ENCODE measurements at regions not wholly inside any gene's neighbourhood (a gene's known extent, or its start where the extent isn't known, plus 50 kb on each side); places are given as distances from the start of the nearest gene placed in this dataset.

- CTCF ChIA-PET, result interaction anchor here (0.8 kb wide), 1 partner anchor 226 kb away, joined by 4 read pairs; no protein-coding TSS in a partner anchor
- 90% methylated on average over 4 of the region's 7 CpGs for WGBS (ENCODE audit: insufficient coverage)
- POLR2A ChIA-PET, result no interaction called here
- H3K36me3 ChIP-seq (ENCODE audit: control insufficient read depth in 4 of 4, insufficient read depth in 4 of 4, low read length in 3 of 4), result no peaks in the 10 kb centered on the region
- no peak overlapping the region for H3K27ac ChIP-seq (ENCODE audit: insufficient read depth in 1 of 2, low read depth in 1 of 2, low read length in 2 of 2, poor library complexity in 1 of 2, severe bottlenecking in 2 of 2)
- H3K9me3 ChIP-seq (ENCODE audit: control extremely low read depth in 1 of 5, control insufficient read depth in 4 of 5, insufficient read depth in 2 of 5, low read depth in 1 of 5, low read length in 4 of 5), result peaks cover 0 to 11% (median 5%) of the 10 kb centered on the region in 5 experiments
- H3K4me3 ChIP-seq (ENCODE audit: control insufficient read depth in 1 of 7, extremely low read depth in 1 of 7, insufficient read depth in 4 of 7, low read depth in 2 of 7, low read length in 6 of 7), result no peak overlapping the region
- no peak for DNase-seq
- no peaks in the 10 kb centered on the region for H3K27me3 ChIP-seq (replicated peaks in 2 of 5; ENCODE audit: control insufficient read depth in 4 of 5, insufficient read depth in 5 of 5, low read length in 4 of 5)
- H3K4me1 ChIP-seq (ENCODE audit: control extremely low read depth in 1 of 4, control insufficient read depth in 4 of 4, insufficient read depth in 4 of 4, low read length in 3 of 4), result no peaks in the 10 kb centered on the region
These were observed 155.2 kb upstream of the IPO5 start for GRCh38 chr13:97798171-97798821.

- Histone ChIP-seq H3K27ac (ENCODE audit: insufficient read depth in 1 of 2, low read depth in 1 of 2, low read length in 2 of 2, poor library complexity in 1 of 2, severe bottlenecking in 2 of 2) (no peak overlapping the region), H3K4me3 (ENCODE audit: control insufficient read depth in 1 of 7, extremely low read depth in 1 of 7, insufficient read depth in 4 of 7, low read depth in 2 of 7, low read length in 6 of 7) (no peak overlapping the region), H3K27me3 (replicated peaks in 2 of 5; ENCODE audit: control insufficient read depth in 4 of 5, insufficient read depth in 5 of 5, low read length in 4 of 5) (no peaks in the 10 kb centered on the region), H3K36me3 (ENCODE audit: control insufficient read depth in 4 of 4, insufficient read depth in 4 of 4, low read length in 3 of 4) (no peaks in the 10 kb centered on the region), H3K9me3 (ENCODE audit: control extremely low read depth in 1 of 5, control insufficient read depth in 4 of 5, insufficient read depth in 2 of 5, low read depth in 1 of 5, low read length in 4 of 5) (peaks cover 0 to 9% (median 3%) of the 10 kb centered on the region in 5 experiments), H3K4me1 (ENCODE audit: control extremely low read depth in 1 of 4, control insufficient read depth in 4 of 4, insufficient read depth in 4 of 4, low read length in 3 of 4) (no peaks in the 10 kb centered on the region)
- DNase-seq, result no peak
- ChIA-PET POLR2A (no interaction called here), CTCF (interaction anchor here (1.3 to 1.7 kb wide), 2 partner anchors 20 to 40 kb away, joined by 4 to 6 read pairs; no protein-coding TSS in a partner anchor)
- WGBS (ENCODE audit: insufficient coverage), result 97% methylated on average over 7 of the region's 7 CpGs
These were observed 154.6 kb upstream of the IPO5 start for GRCh38 chr13:97798836-97799235.

GRCh38 chr13:97802213-97802612, 151.3 kb upstream of the IPO5 start:
- H3K36me3 ChIP-seq (ENCODE audit: control insufficient read depth in 4 of 4, insufficient read depth in 4 of 4, low read length in 3 of 4), result no peaks in the 10 kb centered on the region

GRCh38 chr13:97809576-97809975, 143.9 kb upstream of the IPO5 start:
- Histone ChIP-seq H3K4me3 (ENCODE audit: control insufficient read depth in 1 of 7, extremely low read depth in 1 of 7, insufficient read depth in 4 of 7, low read depth in 2 of 7, low read length in 6 of 7) (no peak overlapping the region), H3K27ac (ENCODE audit: insufficient read depth in 1 of 2, low read depth in 1 of 2, low read length in 2 of 2, poor library complexity in 1 of 2, severe bottlenecking in 2 of 2) (no peak overlapping the region), H3K4me1 (ENCODE audit: control extremely low read depth in 1 of 4, control insufficient read depth in 4 of 4, insufficient read depth in 4 of 4, low read length in 3 of 4) (no peaks in the 10 kb centered on the region), H3K9me3 (ENCODE audit: control extremely low read depth in 1 of 5, control insufficient read depth in 4 of 5, insufficient read depth in 2 of 5, low read depth in 1 of 5, low read length in 4 of 5) (no peaks in the 10 kb centered on the region), H3K36me3 (ENCODE audit: control insufficient read depth in 4 of 4, insufficient read depth in 4 of 4, low read length in 3 of 4) (no peaks in the 10 kb centered on the region), H3K27me3 (replicated peaks in 2 of 5; ENCODE audit: control insufficient read depth in 4 of 5, insufficient read depth in 5 of 5, low read length in 4 of 5) (peaks cover 0 to 4% (median 0%) of the 10 kb centered on the region in 5 experiments)
- no CpG with 5 or more reads among the region's 2 CpGs for WGBS (ENCODE audit: insufficient coverage)
- ChIA-PET CTCF (interaction anchor here (0.7 kb wide), 1 partner anchor 934 kb away, joined by 3 read pairs; no protein-coding TSS in a partner anchor), POLR2A (no interaction called here)
- no peak for DNase-seq

More at GRCh38 chr13:97802213-97802612, 151.3 kb upstream of the IPO5 start:
- DNase-seq, result no peak
- ChIA-PET POLR2A (no interaction called here), CTCF (interaction anchor here (0.6 kb wide), 1 partner anchor 1616 kb away, joined by 3 read pairs; no protein-coding TSS in a partner anchor)
- 93% methylated on average over 2 of the region's 3 CpGs for WGBS (ENCODE audit: insufficient coverage)
- no peaks in the 10 kb centered on the region for H3K27me3 ChIP-seq (replicated peaks in 2 of 5; ENCODE audit: control insufficient read depth in 4 of 5, insufficient read depth in 5 of 5, low read length in 4 of 5)
- no peak overlapping the region for H3K27ac ChIP-seq (ENCODE audit: insufficient read depth in 1 of 2, low read depth in 1 of 2, low read length in 2 of 2, poor library complexity in 1 of 2, severe bottlenecking in 2 of 2)
- no peak overlapping the region for H3K4me3 ChIP-seq (ENCODE audit: control insufficient read depth in 1 of 7, extremely low read depth in 1 of 7, insufficient read depth in 4 of 7, low read depth in 2 of 7, low read length in 6 of 7)
- no peaks in the 10 kb centered on the region for H3K4me1 ChIP-seq (ENCODE audit: control extremely low read depth in 1 of 4, control insufficient read depth in 4 of 4, insufficient read depth in 4 of 4, low read length in 3 of 4)
- H3K9me3 ChIP-seq (ENCODE audit: control extremely low read depth in 1 of 5, control insufficient read depth in 4 of 5, insufficient read depth in 2 of 5, low read depth in 1 of 5, low read length in 4 of 5), result peaks cover 0 to 3% (median 0%) of the 10 kb centered on the region in 5 experiments

GRCh38 chr13:97810152-97810551, 143.3 kb upstream of the IPO5 start:
- Histone ChIP-seq H3K4me3 (ENCODE audit: control insufficient read depth in 1 of 7, extremely low read depth in 1 of 7, insufficient read depth in 4 of 7, low read depth in 2 of 7, low read length in 6 of 7) (no peak overlapping the region), H3K36me3 (ENCODE audit: control insufficient read depth in 4 of 4, insufficient read depth in 4 of 4, low read length in 3 of 4) (no peaks in the 10 kb centered on the region), H3K27ac (ENCODE audit: insufficient read depth in 1 of 2, low read depth in 1 of 2, low read length in 2 of 2, poor library complexity in 1 of 2, severe bottlenecking in 2 of 2) (no peak overlapping the region), H3K9me3 (ENCODE audit: control extremely low read depth in 1 of 5, control insufficient read depth in 4 of 5, insufficient read depth in 2 of 5, low read depth in 1 of 5, low read length in 4 of 5) (no peaks in the 10 kb centered on the region), H3K4me1 (ENCODE audit: control extremely low read depth in 1 of 4, control insufficient read depth in 4 of 4, insufficient read depth in 4 of 4, low read length in 3 of 4) (no peaks in the 10 kb centered on the region), H3K27me3 (replicated peaks in 2 of 5; ENCODE audit: control insufficient read depth in 4 of 5, insufficient read depth in 5 of 5, low read length in 4 of 5) (peaks cover 0 to 4% (median 0%) of the 10 kb centered on the region in 5 experiments)
- DNase-seq, result no peak
- no CpG with 5 or more reads among the region's 3 CpGs for WGBS (ENCODE audit: insufficient coverage)
- ChIA-PET POLR2A (no interaction called here), CTCF (no interaction called here)

- H3K9me3 ChIP-seq (ENCODE audit: control extremely low read depth in 1 of 5, control insufficient read depth in 4 of 5, insufficient read depth in 2 of 5, low read depth in 1 of 5, low read length in 4 of 5), result no peaks in the 10 kb centered on the region
- CTCF ChIA-PET, result no interaction called here
- H3K27ac ChIP-seq (ENCODE audit: insufficient read depth in 1 of 2, low read depth in 1 of 2, low read length in 2 of 2, poor library complexity in 1 of 2, severe bottlenecking in 2 of 2), result no peak overlapping the region
- no peaks in the 10 kb centered on the region for H3K36me3 ChIP-seq (ENCODE audit: control insufficient read depth in 4 of 4, insufficient read depth in 4 of 4, low read length in 3 of 4)
- no peak for DNase-seq
- no peaks in the 10 kb centered on the region for H3K4me1 ChIP-seq (ENCODE audit: control extremely low read depth in 1 of 4, control insufficient read depth in 4 of 4, insufficient read depth in 4 of 4, low read length in 3 of 4)
- H3K27me3 ChIP-seq (replicated peaks in 2 of 5; ENCODE audit: control insufficient read depth in 4 of 5, insufficient read depth in 5 of 5, low read length in 4 of 5), result peaks cover 0 to 4% (median 0%) of the 10 kb centered on the region in 5 experiments
- no peak overlapping the region for H3K4me3 ChIP-seq (ENCODE audit: control insufficient read depth in 1 of 7, extremely low read depth in 1 of 7, insufficient read depth in 4 of 7, low read depth in 2 of 7, low read length in 6 of 7)
- POLR2A ChIA-PET, result no interaction called here
- 100% methylated on average over 1 of the region's 1 CpG for WGBS (ENCODE audit: insufficient coverage)
These were observed 131.1 kb upstream of the IPO5 start for GRCh38 chr13:97822377-97822776.

GRCh38 chr13:97826421-97827012, 127.0 kb upstream of the IPO5 start:
- Histone ChIP-seq H3K27me3 (replicated peaks in 2 of 5; ENCODE audit: control insufficient read depth in 4 of 5, insufficient read depth in 5 of 5, low read length in 4 of 5) (peaks cover 0 to 2% (median 0%) of the 10 kb centered on the region in 5 experiments), H3K36me3 (ENCODE audit: control insufficient read depth in 4 of 4, insufficient read depth in 4 of 4, low read length in 3 of 4) (no peaks in the 10 kb centered on the region), H3K27ac (ENCODE audit: insufficient read depth in 1 of 2, low read depth in 1 of 2, low read length in 2 of 2, poor library complexity in 1 of 2, severe bottlenecking in 2 of 2) (no peak overlapping the region), H3K4me3 (ENCODE audit: control insufficient read depth in 1 of 7, extremely low read depth in 1 of 7, insufficient read depth in 4 of 7, low read depth in 2 of 7, low read length in 6 of 7) (no peak overlapping the region), H3K4me1 (ENCODE audit: control extremely low read depth in 1 of 4, control insufficient read depth in 4 of 4, insufficient read depth in 4 of 4, low read length in 3 of 4) (no peaks in the 10 kb centered on the region), H3K9me3 (ENCODE audit: control extremely low read depth in 1 of 5, control insufficient read depth in 4 of 5, insufficient read depth in 2 of 5, low read depth in 1 of 5, low read length in 4 of 5) (no peaks in the 10 kb centered on the region)
- CTCF ChIA-PET, result no interaction called here
- 95% methylated on average over 5 of the region's 5 CpGs for WGBS (ENCODE audit: insufficient coverage)
- no peak for DNase-seq
- POLR2A ChIA-PET, result no interaction called here

Data from common myeloid progenitor, CD34-positive (primary cell).